ENCODE measurements at regions not wholly inside any gene's neighbourhood (a gene's known extent, or its start where the extent isn't known, plus 50 kb on each side); places are given as distances from the start of the nearest gene placed in this dataset.

DNA sequence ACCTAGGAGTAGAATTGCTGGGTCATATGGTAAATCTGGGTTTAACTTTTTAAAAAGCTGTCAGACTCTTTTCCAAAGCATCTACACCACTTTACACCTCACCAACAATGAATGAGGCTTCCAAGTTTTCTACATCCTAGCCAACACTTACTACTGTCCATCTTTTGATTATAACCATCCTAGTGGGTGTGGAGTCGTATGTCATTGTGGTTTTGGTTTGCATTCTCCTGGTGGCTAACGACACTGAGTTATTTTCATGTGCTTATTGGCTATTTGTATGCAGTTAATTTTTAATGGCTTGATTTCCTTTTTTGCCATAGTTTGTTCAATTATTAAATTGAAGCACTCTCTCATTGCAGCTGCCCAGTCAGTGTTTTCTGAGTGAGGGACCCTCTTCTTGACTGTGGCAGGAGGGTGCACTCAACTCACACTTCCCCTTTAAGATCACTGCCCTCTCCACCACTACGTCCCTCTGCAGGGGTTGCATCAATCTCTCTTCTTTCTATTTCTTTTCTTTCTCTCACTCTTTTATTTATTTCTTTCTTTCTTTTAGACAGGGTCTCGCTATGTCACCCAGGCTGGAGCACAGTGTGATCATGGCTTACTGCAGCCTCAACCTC is 182.3 kb downstream of the C9orf152 start:
- Histone ChIP-seq H3F3A (ENCODE audit: low read depth) (peaks cover 26% of the 10 kb centered on the region), H3K9me3 (ENCODE audit: low read depth) (no peaks in the 10 kb centered on the region), H2AFZ (replicated peaks) (no peak overlapping the region), H3K27ac (no peak overlapping the region), H3K9ac (no peak overlapping the region), H3K79me2 (ENCODE audit: low read depth) (no peaks in the 10 kb centered on the region), H3K36me3 (no peaks in the 10 kb centered on the region), H3K27me3 (no peaks in the 10 kb centered on the region), H4K20me1 (ENCODE audit: low read depth) (no peaks in the 10 kb centered on the region), H3K4me2 (no peak overlapping the region), H3K4me1 (peaks cover 46% of the 10 kb centered on the region), H3K4me3 (no peak overlapping the region)
- Mint-ChIP-seq H3K4me3 (no peak overlapping the region), H3K9me3 (peaks cover 16% of the 10 kb centered on the region), H3K27ac (peak overlapping the region; percentile 82), H3K4me1 (peaks cover 49% of the 10 kb centered on the region), H3K27me3 (ENCODE audit: insufficient read depth, low read depth) (no peaks in the 10 kb centered on the region), H3K36me3 (peaks cover 7% of the 10 kb centered on the region)
- no peak for DNase-seq (ENCODE audit: low spot score)
- TF ChIP-seq EZH2phosphoT487 (IDR thresholded peaks at IDR 0.05) (no peak), EZH2 (IDR thresholded peaks at IDR 0.05) (no peak), CTCF (IDR thresholded peaks at IDR 0.05) (no peak)

GRCh38 chr9:110027671-110028081 is 180.3 kb downstream of the C9orf152 start:
- Histone ChIP-seq H3F3A (ENCODE audit: low read depth) (peaks cover 20% of the 10 kb centered on the region), H2AFZ (replicated peaks) (no peak overlapping the region), H3K36me3 (no peaks in the 10 kb centered on the region), H3K9ac (no peak overlapping the region), H3K79me2 (ENCODE audit: low read depth) (no peaks in the 10 kb centered on the region), H3K4me1 (peaks cover 38% of the 10 kb centered on the region), H3K4me3 (peak overlapping the region; percentile 29), H3K4me2 (peak overlapping the region; percentile 75), H3K27me3 (no peaks in the 10 kb centered on the region), H4K20me1 (ENCODE audit: low read depth) (no peaks in the 10 kb centered on the region), H3K9me3 (ENCODE audit: low read depth) (no peaks in the 10 kb centered on the region), H3K27ac (peak overlapping the region; percentile 99)
- DNase-seq (ENCODE audit: low spot score): peak; percentile 89
- Mint-ChIP-seq H3K4me3 (peak overlapping the region; percentile 44), H3K4me1 (peaks cover 40% of the 10 kb centered on the region), H3K9me3 (peaks cover 13% of the 10 kb centered on the region), H3K36me3 (peaks cover 4% of the 10 kb centered on the region), H3K27me3 (ENCODE audit: insufficient read depth, low read depth) (peaks cover 2% of the 10 kb centered on the region), H3K27ac (peak overlapping the region; percentile 98)
- TF ChIP-seq CTCF (IDR thresholded peaks at IDR 0.05) (no peak), EZH2 (IDR thresholded peaks at IDR 0.05) (no peak), EZH2phosphoT487 (IDR thresholded peaks at IDR 0.05) (no peak)

- no peak overlapping the region for H3K9ac ChIP-seq
These were observed 179.7 kb downstream of the C9orf152 start for GRCh38 chr9:110028271-110028670.

More at GRCh38 chr9:110028271-110028670, 179.7 kb downstream of the C9orf152 start:
- no peaks in the 10 kb centered on the region for H3K27me3 ChIP-seq
- no peak for TF ChIP-seq EZH2 (IDR thresholded peaks at IDR 0.05)
- TF ChIP-seq EZH2phosphoT487 (IDR thresholded peaks at IDR 0.05): no peak
- TF ChIP-seq CTCF (IDR thresholded peaks at IDR 0.05): no peak
- no peak overlapping the region for H3K4me3 Mint-ChIP-seq
- peaks cover 38% of the 10 kb centered on the region for H3K4me1 ChIP-seq
- peak overlapping the region; percentile 29 for H3K4me3 ChIP-seq
- H3K9me3 ChIP-seq (ENCODE audit: low read depth): no peaks in the 10 kb centered on the region
- peaks cover 4% of the 10 kb centered on the region for H3K36me3 Mint-ChIP-seq
- H3K79me2 ChIP-seq (ENCODE audit: low read depth): no peaks in the 10 kb centered on the region
- H3K27ac ChIP-seq: peak overlapping the region; percentile 99
- DNase-seq (ENCODE audit: low spot score): no peak
- H3K36me3 ChIP-seq: no peaks in the 10 kb centered on the region
- H3K4me2 ChIP-seq: peak overlapping the region; percentile 75
- H2AFZ ChIP-seq (replicated peaks): no peak overlapping the region
- no peaks in the 10 kb centered on the region for H4K20me1 ChIP-seq (ENCODE audit: low read depth)
- peaks cover 40% of the 10 kb centered on the region for H3K4me1 Mint-ChIP-seq
- H3K27ac Mint-ChIP-seq: peak overlapping the region; percentile 84
- H3F3A ChIP-seq (ENCODE audit: low read depth): peaks cover 20% of the 10 kb centered on the region
- H3K27me3 Mint-ChIP-seq (ENCODE audit: insufficient read depth, low read depth): peaks cover 2% of the 10 kb centered on the region
- peaks cover 13% of the 10 kb centered on the region for H3K9me3 Mint-ChIP-seq
